PC-9 (cell line): ENCODE measurements at regions not wholly inside any gene's neighbourhood (a gene's known extent, or its start where the extent isn't known, plus 50 kb on each side); places are given as distances from the start of the nearest gene placed in this dataset.

Experiments used
- BruUV-seq: library from RNA; stranded (reverse); fragments of 400-500 nt; replicated peaks from 2 replicates; lab custom pipeline; 2021; lab: Mats Ljungman, UMichigan
- CTCF ChIA-PET: fragments of 300-600 bp; sonication (Branson Sonifier 250); formaldehyde crosslinking; loops from one replicate; lab custom pipeline; 2022; ENCODE audit warnings: antibody characterized with exemption; lab: Charles Lee
- POLR2A ChIA-PET: fragments of 300-600 bp; sonication (Branson Sonifier 250); formaldehyde crosslinking; loops from one replicate; lab custom pipeline; 2022; ENCODE audit warnings: antibody characterized with exemption; ENCODE audit not compliant: unreplicated experiment; lab: Charles Lee
- DNase-seq, 2 experiments: peaks; one replicate each; pipeline versions ENCODE4 v3.0.0 to v3.0.0-alpha.2; 2015 to 2022; ENCODE audit warnings: mixed read lengths in 1 of 2
- H2AFZ ChIP-seq: fragments of 200-600 bp; sonication (generic); 2 replicates; pipeline ENCODE4 v1.8.1; 2017; ENCODE audit warnings: antibody characterized with exemption
- H3F3A ChIP-seq: fragments of 200-600 bp; sonication (generic); 2 replicates; pipeline ENCODE4 v1.8.1; 2017; ENCODE audit warnings: antibody characterized with exemption, mild to moderate bottlenecking, low read depth; ENCODE audit not compliant: insufficient read depth
- H3K27ac ChIP-seq: fragments of 200-600 bp; sonication (generic); 2 replicates; pipeline ENCODE4 v1.6.1; 2016; ENCODE audit warnings: mixed run types
- H3K27me3 ChIP-seq: fragments of 200-600 bp; sonication (generic); 2 replicates; pipeline ENCODE4 v1.6.1; 2016; ENCODE audit warnings: low read depth, mixed run types; ENCODE audit not compliant: insufficient read depth
- H3K36me3 ChIP-seq: fragments of 200-600 bp; sonication (generic); 2 replicates; pipeline ENCODE4 v1.6.1; 2016; ENCODE audit warnings: low read depth, mixed run types
- H3K4me1 ChIP-seq: fragments of 200-600 bp; sonication (generic); replicated peaks from 2 replicates; pipeline ENCODE4 v1.6.1; 2016; ENCODE audit warnings: mixed run types; ENCODE audit not compliant: insufficient read depth
- H3K4me2 ChIP-seq: fragments of 200-600 bp; sonication (generic); 2 replicates; pipeline ENCODE4 v1.6.1; 2017; ENCODE audit warnings: mixed run types
- H3K4me3 ChIP-seq: fragments of 200-600 bp; sonication (generic); 2 replicates; pipeline ENCODE4 v1.6.1; 2016; ENCODE audit warnings: mixed run types
- H3K79me2 ChIP-seq: fragments of 200-600 bp; sonication (generic); 2 replicates; pipeline ENCODE4 v1.6.1; 2017; ENCODE audit warnings: low read depth, mixed run types
- H3K9me2 ChIP-seq: fragments of 200-600 bp; sonication (generic); 2 replicates; pipeline ENCODE4 v1.8.1; 2017; ENCODE audit warnings: mild to moderate bottlenecking; ENCODE audit not compliant: insufficient read depth
- H3K9me3 ChIP-seq: fragments of 200-600 bp; sonication (generic); 2 replicates; pipeline ENCODE4 v1.8.1; 2016; ENCODE audit warnings: low read depth; ENCODE audit not compliant: insufficient read depth
- H4K20me1 ChIP-seq: fragments of 200-600 bp; sonication (generic); 2 replicates; pipeline ENCODE4 v1.8.1; 2017; ENCODE audit not compliant: insufficient read depth
- CTCF ChIP-seq: fragments of 200-600 bp; sonication (generic); conservative IDR thresholded peaks from 2 replicates; pipeline ENCODE4 v1.6.1; 2017; ENCODE audit warnings: mixed run types, antibody characterized with exemption, mild to moderate bottlenecking, moderate library complexity
- EZH2 ChIP-seq: fragments of 200-600 bp; sonication (generic); IDR thresholded peaks from 2 replicates; pipeline ENCODE4 v1.8.0; 2017; ENCODE audit warnings: antibody characterized with exemption, low read depth
- intact Hi-C: fragments of 100-400 bp; cut with micrococcal nuclease; formaldehyde crosslinking; loops from one replicate; pipeline ENCODE4 v1.10.0; 2022; ENCODE audit not compliant: unreplicated experiment

GRCh38 chr20:6421321-6422248 is 298.8 kb upstream of the FERMT1 start:
- Histone ChIP-seq H3K9me3 (no peaks in the 10 kb centered on the region), H4K20me1 (no peaks in the 10 kb centered on the region), H3K79me2 (no peaks in the 10 kb centered on the region), H3F3A (no peaks in the 10 kb centered on the region), H3K9me2 (no peaks in the 10 kb centered on the region), H3K4me1 (peaks cover 4% of the 10 kb centered on the region; the same call in 1 of the 2 replicates), H3K4me2 (no peak overlapping the region), H3K4me3 (no peak overlapping the region), H3K36me3 (no peaks in the 10 kb centered on the region), H2AFZ (no peak overlapping the region), H3K27me3 (peaks cover 5% of the 10 kb centered on the region; the same call in 1 of the 2 replicates), H3K27ac (no peak overlapping the region)
- ChIA-PET CTCF (no interaction called here), POLR2A (no interaction called here)
- intact Hi-C loops: no loop called here
- BruUV-seq: no TSS peak
- TF ChIP-seq CTCF (no peak), EZH2 (no peak)
- no peak for DNase-seq

- Histone ChIP-seq H3K9me3 (no peaks in the 10 kb centered on the region), H3K27me3 (peaks cover 8% of the 10 kb centered on the region; the same call in 1 of the 2 replicates), H3K27ac (no peak overlapping the region), H2AFZ (no peak overlapping the region), H3K4me2 (no peak overlapping the region), H3K9me2 (no peaks in the 10 kb centered on the region), H3K36me3 (no peaks in the 10 kb centered on the region), H3K4me1 (peaks cover 4% of the 10 kb centered on the region; the same call in 1 of the 2 replicates), H3F3A (no peaks in the 10 kb centered on the region), H4K20me1 (no peaks in the 10 kb centered on the region), H3K79me2 (no peaks in the 10 kb centered on the region), H3K4me3 (no peak overlapping the region)
- ChIA-PET POLR2A (no interaction called here), CTCF (no interaction called here)
- BruUV-seq: no TSS peak
- intact Hi-C loops: no loop called here
- TF ChIP-seq EZH2 (no peak), CTCF (no peak)
- no peak for DNase-seq
Observed at GRCh38 chr20:6420336-6420735, 297.5 kb upstream of the FERMT1 start.

GRCh38 chr20:6418732-6419131 is 295.9 kb upstream of the FERMT1 start:
- no peak overlapping the region for H3K27ac ChIP-seq
- no TSS peak for BruUV-seq
- CTCF ChIA-PET: interaction anchor here (0.7 kb wide), 1 partner anchor 8 kb away, joined by 3 read pairs; no protein-coding TSS in a partner anchor

More at GRCh38 chr20:6418732-6419131, 295.9 kb upstream of the FERMT1 start:
- POLR2A ChIA-PET: interaction anchor here (0.6 kb wide), 1 partner anchor 236 kb away, joined by 8 read pairs; no protein-coding TSS in a partner anchor
- no peak overlapping the region for H3K4me2 ChIP-seq
- H3K36me3 ChIP-seq: no peaks in the 10 kb centered on the region
- no peaks in the 10 kb centered on the region for H4K20me1 ChIP-seq
- H3K4me3 ChIP-seq: no peak overlapping the region
- no peaks in the 10 kb centered on the region for H3K9me2 ChIP-seq
- DNase-seq: no peak
- no peaks in the 10 kb centered on the region for H3K79me2 ChIP-seq
- no peak overlapping the region for H2AFZ ChIP-seq
- H3K27me3 ChIP-seq: peaks cover 8% of the 10 kb centered on the region; the same call in 1 of the 2 replicates
- no peaks in the 10 kb centered on the region for H3F3A ChIP-seq
- no peaks in the 10 kb centered on the region for H3K9me3 ChIP-seq
- peaks cover 4% of the 10 kb centered on the region; the same call in 1 of the 2 replicates for H3K4me1 ChIP-seq
- no peak for TF ChIP-seq EZH2
- no peak for TF ChIP-seq CTCF
- intact Hi-C loops: no loop called here
